GM18502 (cell line): ENCODE measurements at regions not wholly inside any gene's neighbourhood (a gene's known extent, or its start where the extent isn't known, plus 50 kb on each side); places are given as distances from the start of the nearest gene placed in this dataset.
"Not testable (repeated sequence)": the region's sequence is repeated elsewhere in the genome, so short reads cannot be mapped to it uniquely, and the experiment has no call there.

Experiments used
- ATAC-seq: cut with Tn5 transposase; IDR thresholded peaks from one replicate; pipeline ENCODE4 v1.9.1; 2021; ENCODE audit warnings: mild to moderate bottlenecking; ENCODE audit not compliant: unreplicated experiment, poor library complexity

- no peak for ATAC-seq
Measured at GRCh38 chr13:62131604-62132003, 716.0 kb upstream of the PCDH20 start.

- ATAC-seq, result no peak
Measured at GRCh38 chr13:62130062-62130970, 714.7 kb upstream of the PCDH20 start.

- no peak for ATAC-seq
Measured at GRCh38 chr13:62129000-62129551, 713.4 kb upstream of the PCDH20 start.

- ATAC-seq, result no peak
Measured at GRCh38 chr13:62126400-62126799, 710.8 kb upstream of the PCDH20 start.

- no peak for ATAC-seq
Measured at GRCh38 chr13:62125451-62125850, 709.8 kb upstream of the PCDH20 start.

GRCh38 chr13:62123409-62123808 is 707.8 kb upstream of the PCDH20 start:
- ATAC-seq, result no peak

GRCh38 chr13:62122434-62122833 is 706.8 kb upstream of the PCDH20 start:
- no peak for ATAC-seq

GRCh38 chr13:62119739-62120700 is 704.4 kb upstream of the PCDH20 start:
- peak; percentile 68 for ATAC-seq

- ATAC-seq, result no peak
Measured at GRCh38 chr13:62115831-62116230, 700.2 kb upstream of the PCDH20 start.

- ATAC-seq, result no peak
Measured at GRCh38 chr13:62113179-62113578, 697.5 kb upstream of the PCDH20 start.

- no peak for ATAC-seq
Measured at GRCh38 chr13:62110079-62110478, 694.4 kb upstream of the PCDH20 start.

GRCh38 chr13:62104136-62104535 is 688.5 kb upstream of the PCDH20 start:
- not testable (repeated sequence) for ATAC-seq

GRCh38 chr13:62096652-62097051 is 681.0 kb upstream of the PCDH20 start:
- no peak for ATAC-seq

GRCh38 chr13:62094932-62095331 is 679.3 kb upstream of the PCDH20 start:
- ATAC-seq, result no peak

GRCh38 chr13:62093984-62094780 is 678.5 kb upstream of the PCDH20 start:
- no peak for ATAC-seq

- ATAC-seq, result no peak
Measured at GRCh38 chr13:62092949-62093348, 677.3 kb upstream of the PCDH20 start.

GRCh38 chr13:62092536-62092935 is 676.9 kb upstream of the PCDH20 start:
- no peak for ATAC-seq

- ATAC-seq, result no peak
Measured at GRCh38 chr13:62088165-62088564, 672.5 kb upstream of the PCDH20 start.

GRCh38 chr13:62087124-62087523 is 671.5 kb upstream of the PCDH20 start:
- ATAC-seq, result no peak
